ENCODE measurements at regions not wholly inside any gene's neighbourhood (a gene's known extent, or its start where the extent isn't known, plus 50 kb on each side); places are given as distances from the start of the nearest gene placed in this dataset.

DNA sequence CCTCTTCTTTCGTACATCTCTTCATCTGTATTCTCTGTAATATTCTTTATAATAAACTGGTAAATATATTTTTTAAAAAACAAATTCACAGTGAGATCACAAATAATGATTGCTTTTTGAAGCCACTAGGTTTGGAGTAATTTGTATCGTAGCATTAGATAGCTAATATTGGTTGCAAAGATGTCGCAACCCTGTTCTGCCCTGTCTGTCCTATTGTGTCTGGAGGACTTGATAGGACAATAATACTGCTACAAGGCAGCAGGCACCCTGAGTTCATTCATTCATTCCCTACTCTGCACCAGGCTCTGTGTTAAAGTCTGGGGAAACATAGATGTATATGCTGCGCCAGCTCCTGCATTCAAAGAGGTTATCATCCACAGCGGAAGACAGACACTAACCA, 206.7 kb upstream of the KLF4 start:
- no peaks in the 10 kb centered on the region for H3K27me3 ChIP-seq (ENCODE audit: insufficient read depth, low read length)
- H3K79me2 ChIP-seq (ENCODE audit: insufficient read depth, low read length): no peaks in the 10 kb centered on the region
- no peak overlapping the region for H2BK12ac ChIP-seq (ENCODE audit: insufficient read length, low read depth, low read length)
- no peak overlapping the region for H3K56ac ChIP-seq (ENCODE audit: insufficient read length, low read depth, low read length)
- Mint-ChIP-seq H3K4me3 (no peak overlapping the region), H3K36me3 (ENCODE audit: insufficient read depth in 1 of 3, low read depth in 3 of 3) (no peaks in the 10 kb centered on the region), H3K4me1 (peaks cover 2 to 5% of the 10 kb centered on the region in 2 experiments; a peak in 3 of 4 replicates), H3K27me3 (ENCODE audit: low read depth) (no peaks in the 10 kb centered on the region; the same call in 1 of the 2 replicates), H3K9me3 (no peaks in the 10 kb centered on the region), H3K27ac (no peak overlapping the region)
- H3K23ac ChIP-seq (ENCODE audit: insufficient read length, low read depth, low read length): no peak overlapping the region
- H2AK5ac ChIP-seq (ENCODE audit: insufficient read length, low read length): no peak overlapping the region
- no peak for DNase-seq
- H2BK5ac ChIP-seq (ENCODE audit: insufficient read length, low read length): no peak overlapping the region
- H3K4me1 ChIP-seq (ENCODE audit: insufficient read depth, low read length): no peaks in the 10 kb centered on the region
- no peak overlapping the region for H3K18ac ChIP-seq (ENCODE audit: insufficient read length, low read depth, low read length)
- H4K20me1 ChIP-seq (ENCODE audit: control insufficient read depth, insufficient read depth, insufficient read length): no peaks in the 10 kb centered on the region
- H3K4me2 ChIP-seq (ENCODE audit: insufficient read depth, insufficient read length, low read length): no peak overlapping the region
- no CpG with 5 or more reads among the region's 5 CpGs for WGBS (ENCODE audit: extremely low coverage, insufficient read length, low lambda C conversion rate)
- no peaks in the 10 kb centered on the region for H3K79me1 ChIP-seq (ENCODE audit: insufficient read depth, low read depth, low read length, poor library complexity, severe bottlenecking)
- no peak overlapping the region for H3T11ph ChIP-seq (ENCODE audit: low read length)
- H3K27ac ChIP-seq (ENCODE audit: insufficient read length, low read depth, low read length): no peak overlapping the region
- no peak overlapping the region for H2AFZ ChIP-seq (ENCODE audit: low read length)
- no peaks in the 10 kb centered on the region for H3K23me2 ChIP-seq (ENCODE audit: insufficient read length, low read depth, low read length, poor library complexity, severe bottlenecking)
- no peak overlapping the region for H2BK15ac ChIP-seq (ENCODE audit: low read depth, low read length)
- no peak overlapping the region for H4K5ac ChIP-seq (ENCODE audit: insufficient read length, low read depth, low read length)
- H4K91ac ChIP-seq (ENCODE audit: insufficient read length, low read depth, low read length): no peak overlapping the region
- H4K8ac ChIP-seq (replicated peaks; ENCODE audit: insufficient read length, low read depth, low read length): no peak overlapping the region
- H3K9me3 ChIP-seq (ENCODE audit: control insufficient read depth, low read depth, low read length): no peaks in the 10 kb centered on the region
- TF ChIP-seq, protein P1, sequence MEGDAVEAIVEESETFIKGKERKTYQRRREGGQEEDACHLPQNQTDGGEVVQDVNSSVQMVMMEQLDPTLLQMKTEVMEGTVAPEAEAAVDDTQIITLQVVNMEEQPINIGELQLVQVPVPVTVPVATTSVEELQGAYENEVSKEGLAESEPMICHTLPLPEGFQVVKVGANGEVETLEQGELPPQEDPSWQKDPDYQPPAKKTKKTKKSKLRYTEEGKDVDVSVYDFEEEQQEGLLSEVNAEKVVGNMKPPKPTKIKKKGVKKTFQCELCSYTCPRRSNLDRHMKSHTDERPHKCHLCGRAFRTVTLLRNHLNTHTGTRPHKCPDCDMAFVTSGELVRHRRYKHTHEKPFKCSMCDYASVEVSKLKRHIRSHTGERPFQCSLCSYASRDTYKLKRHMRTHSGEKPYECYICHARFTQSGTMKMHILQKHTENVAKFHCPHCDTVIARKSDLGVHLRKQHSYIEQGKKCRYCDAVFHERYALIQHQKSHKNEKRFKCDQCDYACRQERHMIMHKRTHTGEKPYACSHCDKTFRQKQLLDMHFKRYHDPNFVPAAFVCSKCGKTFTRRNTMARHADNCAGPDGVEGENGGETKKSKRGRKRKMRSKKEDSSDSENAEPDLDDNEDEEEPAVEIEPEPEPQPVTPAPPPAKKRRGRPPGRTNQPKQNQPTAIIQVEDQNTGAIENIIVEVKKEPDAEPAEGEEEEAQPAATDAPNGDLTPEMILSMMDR (conservative IDR thresholded peaks at IDR 0.05): no peak
- no peak overlapping the region for H3K9ac ChIP-seq (ENCODE audit: extremely low read depth, insufficient read length, low read length)
- H3K4ac ChIP-seq (ENCODE audit: low read depth, low read length): no peak overlapping the region
- H2BK20ac ChIP-seq (ENCODE audit: low read depth, low read length, poor library complexity, severe bottlenecking): no peak overlapping the region
- no peak overlapping the region for H3K14ac ChIP-seq (ENCODE audit: insufficient read depth, low read length)
- no peak overlapping the region for H2BK120ac ChIP-seq (ENCODE audit: low read depth, low read length, poor library complexity, severe bottlenecking)
